HG02759 (cell line): ENCODE measurements at regions not wholly inside any gene's neighbourhood (a gene's known extent, or its start where the extent isn't known, plus 50 kb on each side); places are given as distances from the start of the nearest gene placed in this dataset.

Experiments
- ATAC-seq: cut with Tn5 transposase; IDR thresholded peaks from one replicate; pipeline ENCODE4 v1.9.1; 2021; ENCODE audit warnings: mild to moderate bottlenecking, moderate library complexity; ENCODE audit not compliant: unreplicated experiment

DNA sequence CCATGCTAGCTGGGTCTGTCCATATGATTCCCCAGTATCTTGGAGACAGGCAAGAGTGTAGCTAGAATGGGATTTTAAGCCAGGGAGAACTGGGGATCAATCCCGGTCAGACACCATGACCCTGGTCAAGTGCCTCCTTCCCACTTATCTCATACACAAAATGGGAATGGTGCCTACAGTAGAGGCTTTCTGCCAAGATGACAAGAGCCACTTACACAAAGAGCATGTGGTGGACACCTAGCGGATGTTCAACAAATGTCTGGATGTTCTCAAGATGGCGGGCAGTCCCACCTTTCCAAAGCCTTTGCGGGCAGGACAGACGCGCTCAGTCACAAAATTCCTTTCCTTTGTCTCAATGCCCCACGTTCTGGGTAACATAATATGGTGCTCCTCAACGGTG lies 57.3 kb downstream of the MAF start:
- ATAC-seq = no peak

DNA sequence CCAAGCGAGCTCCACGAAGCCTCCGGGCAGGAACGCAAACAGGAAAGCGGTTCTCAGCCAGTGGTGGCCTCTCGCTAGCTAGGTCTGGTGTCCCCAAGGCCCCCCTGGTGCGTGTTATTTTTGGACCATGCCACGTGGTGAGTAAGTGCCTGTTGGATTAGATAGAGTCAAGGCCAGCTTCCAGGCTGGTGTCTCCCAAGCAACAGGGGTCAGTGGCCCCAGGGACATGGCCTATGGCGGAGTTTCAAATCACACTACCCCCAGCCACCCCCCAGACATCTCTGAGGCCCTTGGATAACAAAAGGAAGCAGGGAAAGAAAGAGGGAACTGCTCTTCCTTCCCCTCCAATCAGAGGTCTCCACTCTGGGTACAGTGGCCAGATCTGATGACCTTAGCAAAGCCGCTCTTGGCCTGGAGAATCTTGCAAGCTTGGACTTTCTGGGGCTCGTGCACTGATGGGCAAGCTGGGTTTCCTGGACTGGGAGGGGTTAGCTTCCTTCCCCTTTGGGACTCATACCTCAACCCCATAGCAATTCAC lies 58.2 kb downstream of the MAF start:
- no peak for ATAC-seq

DNA sequence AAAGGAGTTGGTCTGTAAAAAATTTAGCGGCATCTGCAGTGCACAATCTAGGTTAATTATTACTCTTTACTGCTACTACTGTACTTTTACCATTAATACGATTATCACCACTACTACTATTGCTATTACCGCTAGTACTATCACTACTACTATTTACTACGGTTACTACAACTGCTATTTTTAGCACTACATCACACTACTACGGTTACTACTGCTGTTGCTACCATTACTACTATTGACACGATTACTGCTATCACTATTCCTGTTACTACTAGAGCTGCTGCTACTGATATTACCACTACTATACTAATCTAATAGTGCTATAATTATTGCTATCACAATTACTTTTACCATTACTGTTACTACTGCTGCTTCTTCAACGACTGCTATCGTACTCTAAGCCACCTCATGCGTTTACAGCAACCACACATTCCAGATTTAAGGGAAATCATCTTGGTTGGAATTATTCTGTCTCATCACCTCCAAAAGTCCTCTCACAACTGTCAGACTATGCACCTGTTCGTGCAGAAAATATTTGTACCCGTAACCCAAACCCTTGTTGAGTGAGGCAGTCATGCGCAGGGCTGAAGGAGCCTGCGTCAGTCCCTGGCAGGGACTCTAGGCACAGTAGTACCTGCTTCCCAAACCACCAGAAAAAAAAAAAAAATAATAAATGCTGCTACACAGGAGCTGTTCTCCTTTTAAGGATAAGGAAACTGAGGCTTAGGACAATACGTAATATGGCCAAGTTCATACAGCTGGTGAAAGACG lies 59.5 kb downstream of the MAF start:
- no peak for ATAC-seq

DNA sequence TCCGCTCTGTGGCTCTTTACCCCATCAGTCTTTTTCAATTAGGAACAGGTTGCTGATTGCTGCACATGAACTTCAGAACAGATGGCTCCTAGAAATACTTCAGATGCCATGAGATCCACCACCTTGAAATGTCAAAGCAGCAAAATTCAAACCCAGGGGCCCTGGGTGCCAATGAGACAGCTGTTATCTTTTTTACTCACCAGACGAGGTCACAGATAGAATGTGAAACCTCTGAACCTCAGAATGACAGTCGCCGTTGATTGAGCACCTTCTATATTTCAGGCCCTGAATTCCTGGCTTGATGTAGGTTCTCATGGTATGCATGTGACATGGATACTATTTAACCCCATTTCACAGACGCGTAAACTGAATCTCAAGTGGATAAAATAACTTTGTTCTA lies 63.0 kb downstream of the MAF start:
- ATAC-seq = no peak

DNA sequence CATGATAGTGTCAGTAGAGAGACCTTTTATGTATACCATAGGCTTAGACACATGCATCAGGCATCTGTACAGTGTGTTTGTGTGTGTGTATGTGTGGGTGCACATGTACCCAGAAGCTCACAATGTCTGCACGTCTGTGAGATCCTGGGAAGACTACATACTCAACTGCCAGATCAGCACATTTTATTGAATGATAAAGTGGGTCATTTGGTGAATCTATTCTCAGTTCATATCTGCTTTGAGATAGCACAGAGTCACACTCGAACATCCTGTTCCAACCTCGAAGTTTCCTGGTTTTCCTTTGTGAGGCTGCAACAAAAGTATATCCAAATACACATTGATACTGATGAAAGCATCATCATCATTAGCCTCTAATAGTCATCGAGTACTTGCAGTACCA lies 63.6 kb downstream of the MAF start:
- ATAC-seq = no peak

DNA sequence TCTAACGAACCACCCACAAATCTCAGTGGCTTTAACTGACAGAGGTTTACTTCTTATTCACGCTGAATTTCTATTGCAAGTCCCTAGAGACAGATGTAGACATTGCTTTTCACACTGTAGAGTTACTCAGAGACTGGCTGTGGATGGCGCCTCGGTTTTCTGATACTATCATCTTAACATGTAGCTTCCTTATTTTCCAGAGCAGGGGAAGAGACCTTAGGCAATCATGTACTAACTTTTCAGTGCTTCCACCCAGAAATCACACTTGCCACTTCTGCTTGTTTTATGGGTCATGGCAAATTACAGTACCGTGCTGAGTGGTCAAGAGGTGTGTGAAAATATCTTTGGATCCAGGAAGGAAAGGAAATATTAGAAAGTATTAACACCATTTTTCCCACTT lies 65.4 kb downstream of the MAF start:
- no peak for ATAC-seq

DNA sequence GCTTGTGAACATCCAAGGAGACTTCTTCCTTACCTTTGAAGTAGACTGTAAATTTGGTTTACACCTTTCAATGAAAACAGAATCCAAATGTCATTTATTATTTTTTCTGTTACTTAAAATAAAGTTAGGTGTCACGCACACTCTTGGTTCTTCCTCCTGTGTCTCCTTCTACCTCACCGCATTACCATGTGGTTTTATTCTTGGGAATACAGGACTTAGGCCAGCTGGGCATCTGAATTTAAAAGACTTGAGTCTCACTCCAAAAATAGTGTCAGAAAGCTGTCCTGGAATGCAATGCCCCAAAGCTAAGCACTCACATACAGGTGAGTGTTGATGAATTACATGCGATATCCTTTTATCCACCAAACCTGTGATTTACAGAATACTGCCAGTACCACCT lies 66.4 kb downstream of the MAF start:
- no peak for ATAC-seq

DNA sequence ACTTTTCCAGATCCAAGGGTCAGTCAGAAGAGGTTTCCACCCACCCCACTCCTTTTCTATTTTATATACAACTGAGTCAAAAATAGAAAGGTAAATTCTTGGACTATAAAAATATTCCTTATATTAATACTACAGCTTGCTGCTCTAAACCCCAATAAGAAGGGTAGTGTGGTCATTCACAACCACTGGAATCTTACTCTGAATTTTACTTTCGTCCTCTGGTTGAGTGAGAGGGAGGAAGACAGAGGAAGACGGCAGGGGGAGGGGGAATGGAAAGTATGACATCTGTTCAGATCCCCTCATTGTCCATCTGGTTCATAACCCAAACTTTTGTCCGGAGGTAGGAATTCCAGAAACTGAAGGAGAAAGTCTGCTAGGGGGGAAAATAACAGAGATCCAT lies 67.2 kb downstream of the MAF start:
- ATAC-seq = no peak

DNA sequence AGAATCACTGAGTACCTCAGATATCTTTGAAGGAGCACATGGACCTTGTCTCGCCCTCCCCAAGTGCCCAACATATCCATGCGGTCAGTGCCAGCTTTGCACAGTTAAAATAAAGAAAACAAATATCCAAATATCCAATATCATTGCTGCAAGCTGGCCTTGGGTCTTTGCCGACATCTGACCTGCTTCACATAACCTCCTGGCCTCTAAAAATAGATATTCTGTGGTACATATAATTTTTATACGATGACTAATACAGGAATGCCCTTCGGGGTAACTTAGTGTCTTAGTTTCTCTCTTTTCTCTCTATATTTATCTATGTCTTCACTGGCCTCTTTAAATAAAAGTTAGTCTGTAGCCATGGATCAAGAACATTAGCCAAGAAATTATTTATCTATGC lies 67.8 kb downstream of the MAF start:
- no peak for ATAC-seq

DNA sequence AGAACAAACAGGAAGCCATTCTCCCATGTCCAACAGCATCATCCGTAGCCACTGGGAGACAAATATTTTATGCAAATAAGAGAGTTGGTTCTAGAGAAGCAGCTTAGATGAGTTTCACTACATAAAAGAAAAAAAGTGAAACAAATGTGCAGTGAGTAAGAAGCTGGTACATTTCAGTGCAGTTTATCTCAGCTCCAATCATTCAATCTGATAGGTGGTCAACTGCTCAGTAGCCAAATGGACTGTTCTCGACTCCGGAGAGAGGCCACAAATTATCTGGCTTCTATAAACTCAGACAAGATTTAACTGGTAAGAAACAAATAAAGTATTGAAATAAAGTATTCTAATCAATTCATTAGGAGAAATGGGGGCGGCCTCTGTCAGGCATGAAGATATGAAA lies 68.3 kb downstream of the MAF start:
- no peak for ATAC-seq

DNA sequence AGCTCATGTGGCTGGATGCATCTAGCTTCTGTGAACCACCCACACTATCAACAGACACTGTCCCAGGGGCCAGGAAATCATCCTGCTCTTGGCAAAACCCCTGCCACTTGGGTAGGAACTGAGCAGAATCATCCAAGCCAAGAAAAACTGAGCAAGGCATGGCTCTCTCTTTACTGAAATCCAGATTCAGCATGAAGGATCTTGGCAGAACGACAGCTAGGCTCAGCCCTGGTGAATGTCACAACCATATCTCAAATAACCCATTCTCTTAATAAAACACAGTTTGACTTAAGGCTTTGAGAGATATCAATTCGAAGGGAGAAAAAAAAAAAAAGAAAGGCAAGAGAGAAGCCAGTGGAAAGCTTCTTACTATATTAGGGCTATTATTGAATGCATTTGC lies 72.2 kb downstream of the MAF start:
- no peak for ATAC-seq

DNA sequence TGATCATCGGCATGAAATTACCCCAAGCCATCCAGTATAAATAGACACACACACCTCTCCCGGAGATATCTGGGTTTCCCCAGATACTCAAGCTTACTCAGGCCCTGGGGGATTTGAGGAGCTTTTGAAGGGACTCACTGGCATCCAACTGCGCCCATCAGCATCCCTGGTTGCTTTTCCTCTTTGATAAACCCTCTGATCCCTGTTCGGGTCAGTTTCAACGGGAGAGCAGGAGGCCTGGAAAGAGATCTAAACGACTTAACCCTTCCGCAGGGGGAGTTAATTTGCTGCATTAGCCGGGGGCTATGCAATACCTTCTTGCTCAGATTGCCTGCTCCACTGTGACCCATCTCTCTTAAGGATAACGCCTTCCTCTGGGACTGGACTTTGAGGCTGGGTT lies 76.6 kb downstream of the MAF start:
- ATAC-seq = no peak

DNA sequence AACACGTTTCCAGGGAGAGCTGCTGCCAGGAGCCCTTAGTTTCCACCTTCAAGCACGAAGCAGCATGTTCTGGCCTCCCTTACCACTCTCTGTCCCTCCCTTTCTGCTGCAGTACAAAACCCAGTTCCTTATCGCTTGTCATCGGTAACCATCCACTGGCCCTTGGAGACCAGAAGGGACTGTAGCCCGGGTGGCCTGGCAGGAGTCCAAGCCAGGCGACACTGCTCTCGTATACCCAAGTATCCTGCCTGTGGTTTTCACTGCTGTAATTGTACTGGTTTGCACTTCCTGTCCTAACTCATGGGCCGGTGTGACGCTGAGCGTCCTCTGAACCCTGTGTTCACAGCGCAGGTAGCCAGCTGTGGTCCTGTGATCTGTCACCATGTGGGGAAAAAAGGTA lies 81.1 kb downstream of the MAF start:
- no peak for ATAC-seq

DNA sequence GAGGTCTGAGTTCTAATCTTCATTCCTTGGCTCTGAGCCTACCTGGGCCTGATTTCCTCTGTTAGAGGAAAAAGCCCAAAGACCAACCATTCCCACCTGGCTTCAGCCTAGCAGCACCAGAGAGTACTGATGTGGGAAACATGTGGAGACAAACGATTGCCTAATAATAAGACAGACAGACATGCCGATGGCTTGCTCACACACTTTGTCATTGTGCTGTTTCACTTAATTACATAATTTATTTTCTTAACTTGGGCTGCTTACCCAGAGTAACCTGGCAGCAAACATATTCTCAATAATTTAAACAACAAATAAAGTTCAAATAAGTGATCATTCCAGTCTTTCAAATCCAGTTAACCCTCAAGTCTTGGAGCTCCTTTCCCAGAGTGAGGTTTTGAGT lies 83.4 kb downstream of the MAF start:
- no peak for ATAC-seq

DNA sequence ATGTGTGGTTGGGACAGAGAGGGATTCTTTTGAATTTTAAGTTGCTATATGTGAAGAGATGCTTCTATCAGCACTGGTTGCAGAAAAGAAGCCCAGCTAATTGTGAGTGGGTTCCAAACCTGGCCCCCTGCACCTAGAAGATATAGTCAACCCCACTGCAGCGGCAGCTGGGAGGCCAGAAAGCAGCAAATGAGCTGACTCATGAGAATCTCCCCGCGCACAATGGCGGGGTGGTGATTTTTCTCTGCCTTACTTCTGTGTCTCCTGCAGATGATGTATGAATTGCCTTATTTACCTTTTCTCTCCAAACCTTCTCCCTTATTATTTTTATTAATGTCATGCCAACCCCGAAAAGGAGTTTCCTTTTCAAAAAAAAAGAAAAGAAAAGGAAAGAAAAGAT lies 89.7 kb downstream of the MAF start:
- no peak for ATAC-seq

DNA sequence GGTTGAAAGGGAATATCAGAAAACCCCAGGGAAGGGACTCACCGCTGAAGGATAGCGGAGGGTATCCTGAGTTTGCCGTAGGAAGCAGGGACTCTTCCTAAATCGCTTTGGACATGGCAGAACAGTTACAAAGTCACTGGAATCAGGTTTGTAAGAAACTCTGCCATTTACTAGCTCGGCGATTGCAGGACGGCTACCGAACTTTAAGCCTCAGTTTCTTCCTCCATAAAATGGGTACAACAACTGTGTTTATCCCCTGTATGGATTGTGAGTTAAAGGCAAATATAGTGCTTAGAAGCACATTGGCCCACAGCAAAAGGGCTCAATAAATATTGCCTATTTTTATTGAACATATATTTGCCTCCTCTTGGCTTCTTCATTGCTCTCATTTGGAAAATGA lies 90.6 kb downstream of the MAF start:
- ATAC-seq = no peak

DNA sequence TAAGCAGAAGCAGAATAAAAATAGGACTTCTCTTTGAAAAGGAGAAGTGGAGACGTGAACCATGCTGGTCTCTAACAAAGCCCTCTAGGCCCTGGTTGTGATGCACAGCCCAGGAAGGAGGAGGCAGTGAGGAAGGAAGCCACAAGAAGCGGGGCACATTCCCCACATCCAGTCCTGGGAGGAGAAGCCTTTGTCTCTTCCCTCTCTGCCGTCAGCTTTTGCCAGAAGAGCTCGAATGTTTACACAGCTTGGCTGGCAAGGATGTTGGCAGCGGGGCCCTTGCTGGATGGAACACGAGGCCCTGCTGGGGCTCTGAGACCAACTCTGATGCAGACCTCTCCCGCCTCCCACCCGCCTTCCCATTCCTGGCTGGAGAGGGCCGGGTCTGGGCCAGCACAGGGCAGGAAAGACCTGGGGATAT lies 91.3 kb downstream of the MAF start:
- ATAC-seq = no peak

DNA sequence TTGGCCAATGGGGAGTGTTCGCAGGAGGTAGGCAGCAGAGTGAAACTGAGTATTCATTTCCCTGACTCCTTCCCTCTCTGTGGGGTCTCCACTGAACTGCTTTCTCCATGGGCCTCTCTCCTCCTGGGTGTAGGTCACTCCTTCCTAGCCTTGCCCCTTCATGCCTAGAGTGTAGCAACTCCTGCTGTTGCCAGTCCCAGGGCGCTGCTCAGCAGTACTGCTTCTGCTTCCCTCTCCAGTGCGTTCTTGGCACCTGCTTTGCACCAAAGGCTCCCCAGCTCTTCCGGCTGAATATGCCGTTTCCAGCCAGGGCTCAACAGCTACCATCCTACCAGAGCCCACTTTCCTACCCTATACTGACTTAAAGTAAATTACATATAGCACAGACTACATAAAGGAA lies 92.2 kb downstream of the MAF start:
- ATAC-seq = no peak

DNA sequence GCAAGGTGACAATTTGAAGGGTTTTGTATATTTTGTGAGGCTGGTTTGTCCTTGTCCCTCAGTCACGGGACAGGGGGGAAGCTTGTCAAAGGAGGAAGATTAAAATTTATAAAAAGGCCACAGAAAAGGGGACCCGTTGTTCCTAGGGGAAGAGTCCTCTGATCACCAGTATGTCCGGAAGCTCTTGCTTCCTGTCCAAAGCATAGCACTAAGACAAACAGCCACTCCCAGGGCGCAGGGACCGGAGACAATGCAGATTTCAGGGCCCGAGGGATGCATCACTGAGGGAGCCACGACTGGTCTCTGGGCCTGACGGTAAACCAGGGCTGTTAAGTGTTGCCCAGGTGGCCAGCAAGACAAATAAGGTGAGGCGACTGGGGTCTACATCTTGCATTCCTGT lies 95.2 kb downstream of the MAF start:
- ATAC-seq = no peak

DNA sequence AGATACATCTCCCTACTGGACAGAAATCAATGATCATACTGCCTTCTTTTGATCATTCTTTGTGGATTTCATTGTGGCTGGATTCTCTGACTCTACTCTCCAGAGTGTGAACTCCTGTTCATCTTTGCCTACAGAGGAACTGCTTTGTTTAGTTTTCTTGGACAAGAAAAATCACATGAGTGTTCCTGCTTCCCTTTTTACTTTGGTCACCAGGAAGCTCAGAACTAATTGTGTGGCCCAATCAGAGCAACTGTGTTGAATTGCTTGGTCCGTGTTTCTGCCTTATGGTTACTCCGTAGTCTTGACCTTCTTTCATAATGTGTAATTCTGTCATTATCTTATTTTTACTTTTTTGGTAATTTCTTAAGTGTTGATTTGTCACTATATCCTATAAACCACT lies 97.0 kb downstream of the MAF start:
- ATAC-seq = no peak

DNA sequence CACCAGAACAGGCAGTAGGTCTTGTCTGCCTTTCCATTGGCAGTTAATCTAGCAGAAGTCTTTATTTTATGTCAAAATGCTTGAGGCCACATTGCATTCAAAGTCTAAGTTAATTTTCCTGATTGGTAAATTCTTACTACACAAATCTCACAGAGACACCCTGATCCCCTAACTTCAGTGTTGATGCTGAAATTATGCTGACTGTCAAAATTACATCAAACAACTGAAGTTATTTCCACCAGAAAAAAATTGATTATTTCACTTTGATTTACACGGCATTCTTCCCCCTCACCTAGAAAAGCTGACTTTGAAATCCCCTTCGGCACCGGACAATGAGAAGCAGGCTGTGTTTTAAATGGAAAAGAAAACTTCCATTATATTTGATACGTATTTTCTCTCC lies 99.1 kb downstream of the MAF start:
- no peak for ATAC-seq

DNA sequence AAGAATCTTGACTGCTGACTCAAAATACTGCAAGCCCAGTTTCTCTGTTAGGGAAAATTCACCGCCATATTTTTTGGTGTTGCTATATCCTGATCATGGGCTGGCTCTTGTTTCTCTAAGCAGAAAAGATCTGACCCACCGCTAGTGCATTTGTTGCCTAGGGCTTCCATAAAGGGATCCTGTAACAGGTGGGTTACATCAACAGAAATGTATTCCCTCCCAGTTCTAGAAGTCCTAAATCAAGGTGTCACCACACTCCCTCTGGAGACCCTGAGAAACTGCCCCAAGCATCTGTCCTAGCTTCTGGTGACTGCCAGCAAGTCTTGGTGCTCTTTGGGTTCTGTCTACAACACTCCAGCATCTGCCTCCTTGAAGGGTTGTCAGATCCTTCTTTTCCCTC lies 99.7 kb downstream of the MAF start:
- no peak for ATAC-seq

DNA sequence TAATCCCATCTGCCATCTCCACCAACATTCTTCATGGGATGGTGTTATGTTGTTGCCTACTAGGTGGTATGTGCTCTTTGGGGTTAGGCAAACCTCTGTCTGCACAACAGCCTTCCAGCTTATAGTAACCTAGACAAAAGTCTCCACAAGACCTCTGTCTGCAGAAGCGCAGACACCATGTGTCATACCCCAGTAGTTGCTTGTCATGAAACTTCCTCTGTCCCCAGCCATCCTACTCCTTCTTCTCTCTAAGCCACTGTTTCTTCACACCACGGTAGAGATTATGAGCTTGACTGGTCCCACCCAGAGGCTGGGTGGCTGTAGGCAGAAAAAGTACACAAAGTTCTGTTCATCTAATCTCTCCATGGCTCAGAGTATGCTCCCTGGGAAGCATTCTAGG lies 100.3 kb downstream of the MAF start:
- ATAC-seq = no peak
